GM19025 (cell line): ENCODE measurements at regions not wholly inside any gene's neighbourhood (a gene's known extent, or its start where the extent isn't known, plus 50 kb on each side); places are given as distances from the start of the nearest gene placed in this dataset.
"Not testable (repeated sequence)": the region's sequence is repeated elsewhere in the genome, so short reads cannot be mapped to it uniquely, and the experiment has no call there.

Experiments used
- ATAC-seq: cut with Tn5 transposase; IDR thresholded peaks from one replicate; pipeline ENCODE4 v1.9.1; 2021; ENCODE audit warnings: mild to moderate bottlenecking, low read depth, moderate library complexity; ENCODE audit not compliant: unreplicated experiment

DNA sequence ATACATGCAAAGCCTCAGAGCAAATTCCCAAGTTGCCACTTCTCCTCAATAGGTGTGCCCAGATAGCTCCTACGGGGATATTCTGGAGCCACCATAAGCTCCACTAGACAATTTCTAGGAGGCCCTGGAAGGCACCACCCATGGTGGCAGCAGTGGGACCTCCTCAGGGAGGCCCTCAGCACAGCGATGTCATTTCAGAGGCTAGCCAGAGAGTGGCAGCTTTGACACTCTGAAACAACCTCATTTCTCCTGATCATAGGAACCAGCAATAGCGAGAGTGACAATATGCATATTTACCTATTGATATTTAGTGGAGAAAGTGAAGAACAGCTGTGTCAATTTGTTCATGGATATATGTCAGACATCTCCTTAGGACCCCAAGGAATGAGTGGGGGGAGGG lies 612.3 kb downstream of the SOX5 start:
- no peak for ATAC-seq

DNA sequence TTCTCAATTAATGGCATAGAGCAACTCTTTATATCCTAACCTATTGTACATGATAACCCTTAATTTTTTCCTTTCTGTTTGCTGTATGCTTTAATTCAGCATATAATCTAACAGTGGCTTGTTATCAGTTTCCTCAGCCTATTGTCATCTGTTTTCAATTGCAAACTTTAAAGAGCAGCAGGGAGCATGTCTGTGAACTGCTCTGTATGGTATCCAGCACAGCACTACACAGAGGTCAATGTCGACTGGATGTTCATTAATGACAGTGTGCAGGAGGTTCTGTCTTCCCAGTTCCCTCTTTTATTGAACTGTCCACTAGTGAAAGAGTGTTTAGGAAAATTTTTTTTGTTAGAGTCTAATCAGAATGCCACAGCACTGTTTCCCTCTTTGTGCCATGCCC lies 609.1 kb downstream of the SOX5 start:
- ATAC-seq: no peak

DNA sequence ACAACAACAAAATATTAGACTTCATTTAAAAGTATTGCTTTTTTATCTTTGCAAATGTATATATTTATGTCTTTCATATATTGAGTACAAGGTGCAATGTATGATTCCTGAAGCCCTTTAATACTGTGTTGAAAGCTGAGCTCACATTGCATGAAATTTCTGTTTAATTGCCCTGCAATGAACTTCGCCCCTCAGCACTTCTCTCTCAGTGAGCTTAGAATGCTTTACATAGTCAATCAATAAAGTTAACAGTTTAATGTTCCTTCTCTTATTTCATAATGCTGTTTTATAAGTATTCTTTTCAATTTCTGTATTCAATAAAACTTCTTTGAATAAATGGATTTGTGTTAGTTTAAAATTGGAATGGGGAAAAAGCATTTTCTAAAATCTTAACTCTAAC lies 607.1 kb downstream of the SOX5 start:
- no peak for ATAC-seq

DNA sequence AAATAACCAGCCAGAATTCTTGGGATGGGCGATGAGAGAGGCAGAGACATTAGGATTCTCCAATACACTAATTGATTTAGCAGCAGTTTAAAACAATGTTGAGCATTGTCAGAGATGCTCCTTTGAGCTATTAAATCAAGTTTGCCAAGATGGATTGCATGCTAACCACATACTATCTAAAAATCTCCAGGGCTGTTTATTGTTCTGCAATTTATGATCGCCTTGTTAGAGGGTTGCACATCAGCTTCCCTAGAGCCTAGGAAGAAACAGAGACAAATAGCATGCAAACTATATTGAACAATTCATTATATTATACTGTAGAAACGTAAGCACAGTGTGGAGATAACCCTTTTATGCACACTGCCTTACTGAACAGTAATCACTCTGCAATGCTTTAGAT lies 599.9 kb downstream of the SOX5 start:
- ATAC-seq: no peak

DNA sequence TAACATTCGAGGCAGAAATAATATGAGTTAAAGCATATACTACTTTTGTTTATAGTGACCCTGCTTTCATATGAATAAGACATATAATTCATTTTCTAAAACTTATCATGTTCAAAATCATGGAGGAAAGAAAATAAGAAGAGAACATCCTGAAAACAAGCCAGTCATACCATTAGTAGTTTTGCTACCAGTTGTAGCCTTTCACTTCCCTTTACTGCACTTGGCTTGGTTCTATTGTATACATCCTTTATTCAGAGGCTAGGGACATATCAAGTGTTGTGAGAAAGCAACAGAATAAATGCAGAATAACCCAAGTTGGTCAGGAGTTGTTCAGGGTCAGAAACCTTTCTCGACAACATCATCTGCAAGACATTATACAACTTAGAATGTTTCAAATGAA lies 598.7 kb downstream of the SOX5 start:
- ATAC-seq: peak; percentile 83

DNA sequence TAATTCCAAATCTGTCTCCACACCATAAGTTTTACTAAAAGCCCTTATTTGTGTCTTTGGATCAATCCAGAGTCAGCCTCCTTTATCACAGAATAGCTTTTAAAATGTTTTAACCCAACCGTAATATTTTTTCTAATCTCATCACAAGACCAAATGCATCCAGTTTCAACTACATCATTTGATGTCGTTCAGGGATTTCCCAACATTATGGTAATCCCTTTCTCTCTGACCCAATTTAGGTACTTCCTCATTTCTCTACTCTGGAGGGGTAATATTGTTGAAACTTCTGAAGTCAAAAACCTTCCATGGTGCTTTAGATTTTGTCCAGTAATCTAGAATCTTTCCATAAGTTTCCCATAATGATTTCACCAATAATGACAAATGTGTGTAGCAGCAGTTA lies 596.8 kb downstream of the SOX5 start:
- no peak for ATAC-seq

DNA sequence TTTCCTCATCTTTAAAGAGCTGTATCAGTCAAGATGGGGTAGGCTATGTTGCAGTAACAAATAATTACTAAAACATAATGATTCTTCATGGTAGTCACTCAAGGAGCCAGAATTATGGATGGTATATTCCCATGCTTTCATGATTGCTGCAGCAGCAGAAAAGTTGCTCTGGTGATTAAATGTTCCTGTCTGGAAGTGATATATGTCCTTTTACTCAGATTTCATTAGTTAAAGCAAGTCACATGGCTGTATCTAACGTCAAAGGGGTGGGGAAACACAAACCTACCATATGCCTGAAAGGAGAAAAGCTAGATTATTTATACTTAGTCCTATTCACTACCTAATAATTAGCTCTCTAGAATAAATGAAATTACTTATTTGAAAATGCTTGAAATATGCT lies 594.7 kb downstream of the SOX5 start:
- no peak for ATAC-seq

DNA sequence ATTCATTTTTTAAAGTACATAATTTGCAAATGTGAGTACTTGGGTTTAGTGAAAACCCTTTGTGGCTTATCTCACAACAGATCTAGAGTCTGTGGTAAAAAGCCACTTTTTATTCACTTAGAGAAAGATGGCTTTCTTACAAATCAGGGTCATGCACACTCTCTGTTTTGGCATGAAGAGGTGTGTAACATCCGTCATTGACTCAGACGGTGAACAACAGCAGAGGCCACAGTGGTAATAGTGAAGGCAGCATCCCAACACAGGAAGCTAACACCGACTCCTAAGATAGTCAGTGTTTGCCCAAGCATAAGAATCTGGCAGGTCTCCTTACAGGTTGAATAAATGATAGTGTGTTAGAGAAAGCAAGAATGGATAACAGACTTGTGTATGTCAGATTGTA lies 593.0 kb downstream of the SOX5 start:
- ATAC-seq: no peak

DNA sequence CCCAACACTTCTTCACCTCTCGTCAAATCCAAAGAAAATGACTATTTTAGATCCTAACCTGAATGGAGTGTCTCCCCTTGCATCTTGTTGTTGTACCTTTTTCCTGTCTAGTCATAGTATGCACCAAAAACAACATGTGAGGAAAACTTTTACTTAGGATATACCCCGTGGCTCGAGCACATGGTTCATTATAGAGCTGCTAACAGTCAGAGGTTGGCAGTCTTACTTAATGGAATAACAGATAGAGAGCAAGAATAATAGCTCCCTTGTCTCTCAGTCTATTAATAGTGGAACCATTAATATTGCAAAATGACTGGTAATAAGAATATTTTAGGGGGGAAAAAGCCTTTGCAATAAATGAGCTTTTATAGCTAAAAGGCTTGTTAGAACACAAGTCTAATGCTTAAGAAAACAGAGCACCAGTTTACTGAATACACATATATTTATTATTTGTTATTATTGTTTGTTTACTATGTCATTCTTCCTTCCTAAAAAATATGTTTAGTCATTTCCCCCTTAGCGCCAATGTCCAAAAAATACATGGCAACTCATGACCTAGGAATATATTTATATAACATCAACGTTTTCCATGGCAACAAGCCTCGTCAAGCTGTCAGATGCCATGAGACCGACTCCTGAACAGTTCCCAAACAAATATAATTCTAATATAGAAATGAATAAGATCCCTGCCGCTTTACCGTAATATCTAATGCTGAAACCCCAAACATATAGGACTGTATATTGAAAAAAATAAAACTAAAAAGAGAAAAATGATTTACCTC lies 592.4 kb downstream of the SOX5 start:
- ATAC-seq: no peak

DNA sequence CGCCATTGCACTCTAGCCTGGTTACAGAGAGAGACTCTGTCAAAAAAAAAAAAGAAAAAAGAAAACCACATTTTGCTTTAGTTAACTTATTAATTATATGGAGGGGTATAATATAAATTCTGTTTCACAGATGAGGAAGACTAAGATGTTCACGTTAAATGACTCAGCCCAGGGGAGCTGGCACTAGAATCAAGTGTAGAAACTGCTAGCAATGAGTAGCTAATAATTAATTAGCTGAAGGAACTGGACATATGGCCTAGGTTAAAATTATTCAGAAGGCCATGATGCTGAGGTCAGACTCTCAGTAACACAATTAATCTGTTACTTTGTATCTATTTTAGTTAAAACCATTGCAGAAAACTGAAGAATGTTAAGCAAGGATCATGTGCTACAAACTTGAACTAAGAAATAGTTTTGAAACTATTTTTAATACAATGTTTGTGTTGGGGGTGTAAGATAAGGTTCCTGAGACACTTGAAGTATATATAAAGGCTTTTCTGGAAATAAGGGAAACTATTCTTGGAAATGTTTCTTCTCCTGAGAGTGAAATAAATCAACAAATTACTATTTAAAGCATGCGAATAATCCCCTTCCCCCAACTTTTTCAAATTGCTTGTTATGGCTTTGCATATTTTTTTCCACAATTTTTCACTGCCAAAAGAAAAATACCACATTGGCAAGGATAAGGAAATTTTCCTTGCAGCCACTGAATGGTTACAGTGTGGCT lies 589.3 kb downstream of the SOX5 start:
- ATAC-seq: no peak

DNA sequence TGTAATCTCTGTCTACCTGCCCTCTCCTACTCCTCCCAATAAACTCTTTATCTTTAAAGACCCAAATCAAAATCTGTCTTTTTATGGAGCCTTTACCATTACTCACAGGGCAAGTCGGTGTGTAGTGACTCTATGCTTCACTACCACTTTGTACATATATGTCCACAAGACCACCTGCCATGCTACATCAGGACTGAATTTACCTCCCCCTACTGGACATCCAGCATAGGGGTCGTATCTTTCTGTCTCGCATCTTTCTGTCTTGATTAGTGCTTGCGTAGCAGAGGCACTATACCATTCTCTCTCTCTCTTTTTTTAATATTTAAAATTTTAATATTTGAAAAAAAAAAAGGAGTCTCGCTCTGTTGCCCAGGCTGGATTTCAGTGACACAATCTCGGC lies 587.5 kb downstream of the SOX5 start:
- no peak for ATAC-seq

DNA sequence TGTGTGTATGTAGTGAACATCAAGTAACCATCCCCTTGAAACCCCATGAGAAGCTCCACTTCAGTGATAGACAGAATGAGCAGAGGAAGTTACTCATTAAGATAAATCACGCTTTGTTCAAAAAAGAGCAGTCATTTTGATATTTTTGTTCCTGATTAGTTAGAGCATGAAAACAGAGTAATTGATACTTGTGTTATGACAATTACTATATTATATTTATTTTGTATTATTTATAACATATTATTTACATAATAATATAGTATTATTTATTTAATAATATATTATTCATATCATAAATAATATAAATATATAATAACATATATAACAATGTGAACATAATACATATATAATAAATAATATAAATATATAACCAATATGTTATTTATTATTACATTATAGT lies 580.9 kb downstream of the SOX5 start:
- no peak for ATAC-seq

DNA sequence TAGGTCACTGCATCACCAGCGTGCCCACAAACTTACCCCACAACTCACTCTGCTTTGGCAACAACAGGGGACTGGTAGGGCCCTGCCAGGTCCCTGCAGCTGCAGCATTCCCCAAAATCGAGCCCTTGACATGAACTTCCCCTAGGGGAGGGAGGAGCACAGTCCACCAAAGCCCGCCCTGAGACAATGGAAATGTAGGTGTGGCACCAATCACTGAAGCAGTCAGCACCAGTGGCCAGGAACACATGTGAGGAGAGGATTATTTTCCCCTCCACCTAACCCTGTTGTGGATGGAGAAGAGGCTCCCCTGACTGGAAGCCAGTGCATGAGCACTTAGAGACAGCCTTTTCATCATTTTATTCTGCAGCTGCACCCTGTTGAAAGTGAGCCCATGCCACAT lies 573.8 kb downstream of the SOX5 start:
- ATAC-seq: no peak

DNA sequence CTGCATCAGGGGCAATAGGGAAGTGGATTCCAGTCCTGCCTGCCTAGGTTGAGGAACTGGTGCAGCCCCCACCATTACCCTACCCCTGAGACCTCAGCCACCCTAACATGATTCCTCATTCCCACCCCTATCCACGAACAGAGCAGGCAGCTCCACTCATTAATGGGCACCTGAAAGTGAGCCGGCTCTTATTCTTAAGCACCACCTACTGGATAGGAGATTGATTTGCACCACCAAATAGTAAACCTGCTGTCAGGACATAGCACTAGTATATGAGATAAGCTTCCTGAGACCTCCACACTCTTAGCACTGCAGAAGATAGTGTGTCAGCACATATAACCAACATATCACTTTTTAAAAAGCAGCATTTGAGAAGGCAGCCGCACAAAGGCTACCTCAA lies 573.2 kb downstream of the SOX5 start:
- no peak for ATAC-seq

DNA sequence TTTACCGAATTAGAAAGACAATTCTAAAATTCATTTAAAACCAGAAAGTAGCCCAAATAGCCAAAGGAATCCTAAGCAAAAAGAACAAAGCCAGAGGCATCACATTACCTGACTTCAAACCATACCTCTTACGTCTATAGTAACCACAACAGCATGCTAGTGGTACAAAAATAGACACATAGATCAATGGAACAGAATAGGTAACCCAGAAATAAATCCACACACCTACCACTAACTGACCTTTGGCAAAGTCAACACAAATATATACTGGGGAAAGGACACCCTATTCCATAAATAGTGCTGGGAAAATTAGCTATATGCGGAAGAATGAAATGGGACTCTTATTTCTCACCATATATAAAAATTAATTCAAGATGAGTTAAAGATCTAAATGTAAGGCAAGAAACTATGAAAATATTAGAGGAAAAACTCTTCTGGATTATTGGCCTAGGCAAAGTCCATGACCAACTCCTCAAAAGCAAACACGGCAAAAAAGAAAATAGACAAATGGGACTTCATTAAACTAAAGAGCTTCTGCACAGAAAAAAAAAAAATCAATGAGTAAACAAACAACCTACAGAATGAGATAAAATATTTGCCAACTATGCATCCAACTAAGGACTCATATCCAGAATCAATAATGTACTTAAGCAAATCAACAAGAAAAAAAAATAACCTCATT lies 568.9 kb downstream of the SOX5 start:
- ATAC-seq: no peak

DNA sequence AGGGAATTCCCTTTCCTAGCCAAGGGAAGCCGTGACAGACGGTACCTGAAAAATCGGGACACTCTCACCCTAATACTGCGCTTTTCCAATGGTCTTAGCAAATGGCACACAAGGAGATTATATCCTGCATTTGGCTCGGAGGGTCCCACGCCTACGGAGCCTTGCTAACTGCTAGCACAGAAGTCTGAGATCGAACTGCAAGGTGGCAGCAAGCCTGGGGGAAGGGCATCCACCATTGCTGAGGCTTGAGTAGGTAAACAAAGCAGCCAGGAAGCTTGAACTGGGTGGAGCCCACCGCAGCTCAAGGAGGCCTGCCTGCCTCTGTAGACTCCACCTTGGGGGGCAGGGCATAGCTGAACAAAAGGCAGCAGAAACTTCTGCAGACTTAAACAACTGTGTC lies 560.6 kb downstream of the SOX5 start:
- not testable (repeated sequence) for ATAC-seq

DNA sequence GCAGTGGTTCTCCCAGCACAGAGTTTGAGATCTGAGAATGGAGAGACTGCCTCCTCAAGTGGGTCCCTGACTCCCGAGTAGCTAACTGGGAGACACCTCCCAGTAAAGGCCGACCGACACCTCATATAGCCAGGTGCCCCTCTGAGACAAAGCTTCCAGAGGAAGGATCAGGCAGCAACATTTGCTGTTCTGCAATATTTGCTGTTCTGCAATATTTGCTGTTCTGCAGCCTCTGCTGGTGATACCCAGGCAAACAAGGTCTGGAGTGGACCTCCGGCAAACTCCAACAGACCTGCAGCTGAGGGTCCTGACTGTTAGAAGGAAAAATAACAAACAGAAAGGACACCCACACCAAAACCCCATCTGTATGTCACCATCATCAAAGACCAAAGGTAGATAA lies 560.2 kb downstream of the SOX5 start:
- ATAC-seq: not testable (repeated sequence)

DNA sequence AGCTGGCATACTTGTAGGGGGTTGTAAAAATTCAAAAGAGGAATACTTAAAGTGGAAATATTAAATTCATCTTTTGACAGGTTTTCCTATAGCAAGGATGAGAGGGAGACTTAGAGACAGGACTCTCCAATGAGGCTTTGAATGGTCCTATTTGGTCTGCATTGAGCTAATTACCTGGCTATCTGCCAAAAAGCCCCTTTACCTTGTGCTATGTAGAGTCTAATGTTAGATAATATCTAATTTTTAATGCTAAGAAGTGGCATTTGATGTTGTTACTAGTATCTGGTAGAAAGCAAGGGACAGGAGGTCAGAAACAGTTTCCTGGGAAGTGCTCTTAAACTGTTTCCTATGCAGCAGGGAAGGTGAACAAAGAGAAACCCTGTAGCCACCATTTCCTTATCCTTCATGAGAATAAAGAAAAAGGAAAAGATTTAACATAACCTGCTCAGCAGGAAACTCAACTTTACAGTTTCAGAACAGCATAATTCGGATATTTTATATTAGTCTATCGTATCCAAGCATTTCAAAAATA lies 550.0 kb downstream of the SOX5 start:
- no peak for ATAC-seq

DNA sequence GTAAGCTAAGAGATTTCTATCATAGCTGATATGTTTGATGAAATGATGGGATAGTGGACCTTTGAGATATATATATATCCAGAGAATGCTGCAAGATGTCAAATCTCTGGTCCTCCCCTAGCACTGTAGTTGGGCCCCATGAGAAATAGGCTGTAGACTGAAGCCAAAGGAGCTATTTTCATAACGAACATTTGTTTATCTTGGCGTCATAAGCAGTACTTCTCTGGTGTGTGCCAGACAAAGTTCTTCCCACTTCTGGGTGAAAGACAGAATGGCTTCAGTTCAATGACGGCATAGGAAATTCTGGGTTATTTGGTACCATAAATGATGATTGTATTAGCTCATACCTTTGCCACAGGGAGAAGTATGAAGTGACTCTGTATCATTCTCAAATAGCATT lies 534.3 kb downstream of the SOX5 start:
- ATAC-seq: no peak

DNA sequence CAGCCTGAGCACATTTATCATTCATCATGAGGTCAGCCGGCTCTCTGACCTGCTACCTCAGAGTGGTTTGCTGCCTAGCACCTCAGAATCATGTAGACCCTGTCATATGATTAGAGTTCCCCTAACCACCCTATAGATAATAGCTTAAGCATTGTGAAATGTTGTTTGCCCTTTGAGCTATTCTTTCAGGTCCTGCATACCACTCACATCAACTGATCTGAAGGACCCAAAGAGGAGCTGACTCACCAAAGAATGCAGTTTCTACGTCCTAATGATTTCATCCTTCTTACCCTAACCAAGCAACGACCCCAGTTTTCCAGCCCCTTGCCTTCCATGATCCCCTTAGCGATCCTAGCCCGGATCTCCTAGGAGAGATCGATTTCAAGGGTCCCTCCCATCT lies 527.9 kb downstream of the SOX5 start:
- ATAC-seq: no peak

DNA sequence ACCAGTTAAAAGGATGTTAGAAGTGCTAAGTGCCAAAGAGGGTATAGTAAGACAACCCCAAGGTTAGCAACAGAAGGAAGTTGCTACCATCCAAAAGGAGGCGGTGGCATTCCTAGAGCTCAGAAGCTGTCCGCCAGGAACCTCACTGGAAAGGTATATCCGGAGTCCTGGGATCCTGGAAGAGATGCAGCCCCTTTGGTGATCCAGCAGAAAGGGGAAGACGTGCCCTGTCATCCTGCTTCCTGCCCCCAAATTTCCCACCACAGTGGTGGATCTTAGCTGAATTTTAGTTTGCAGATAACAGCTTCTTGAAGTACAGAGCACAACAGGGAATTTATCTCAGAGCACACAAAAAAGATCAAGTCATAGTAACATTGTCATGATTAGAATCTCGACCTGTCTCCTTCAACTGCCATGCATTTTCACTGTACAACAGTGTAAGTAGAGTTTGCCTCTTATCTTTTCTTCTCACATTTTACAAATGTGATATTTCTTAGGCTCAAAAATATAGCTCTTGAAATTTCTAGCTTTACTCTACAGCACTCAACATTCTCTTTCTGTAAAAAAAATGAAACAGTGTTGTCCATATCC lies 526.3 kb downstream of the SOX5 start:
- no peak for ATAC-seq
